WI38 (cell line): ENCODE measurements at regions not wholly inside any gene's neighbourhood (a gene's known extent, or its start where the extent isn't known, plus 50 kb on each side); places are given as distances from the start of the nearest gene placed in this dataset.

Source experiments
- H3K4me3 ChIP-seq: 2 replicates; pipeline ENCODE4 v1.5.1; 2011; ENCODE audit warnings: low read depth, mild to moderate bottlenecking, control low read depth, low read length
- TF ChIP-seq, protein P1 (sequence below): IDR thresholded peaks from 2 replicates; pipeline ENCODE4 v1.5.1; 2012; ENCODE audit warnings: low read depth, mild to moderate bottlenecking, control low read depth, low read length

DNA sequence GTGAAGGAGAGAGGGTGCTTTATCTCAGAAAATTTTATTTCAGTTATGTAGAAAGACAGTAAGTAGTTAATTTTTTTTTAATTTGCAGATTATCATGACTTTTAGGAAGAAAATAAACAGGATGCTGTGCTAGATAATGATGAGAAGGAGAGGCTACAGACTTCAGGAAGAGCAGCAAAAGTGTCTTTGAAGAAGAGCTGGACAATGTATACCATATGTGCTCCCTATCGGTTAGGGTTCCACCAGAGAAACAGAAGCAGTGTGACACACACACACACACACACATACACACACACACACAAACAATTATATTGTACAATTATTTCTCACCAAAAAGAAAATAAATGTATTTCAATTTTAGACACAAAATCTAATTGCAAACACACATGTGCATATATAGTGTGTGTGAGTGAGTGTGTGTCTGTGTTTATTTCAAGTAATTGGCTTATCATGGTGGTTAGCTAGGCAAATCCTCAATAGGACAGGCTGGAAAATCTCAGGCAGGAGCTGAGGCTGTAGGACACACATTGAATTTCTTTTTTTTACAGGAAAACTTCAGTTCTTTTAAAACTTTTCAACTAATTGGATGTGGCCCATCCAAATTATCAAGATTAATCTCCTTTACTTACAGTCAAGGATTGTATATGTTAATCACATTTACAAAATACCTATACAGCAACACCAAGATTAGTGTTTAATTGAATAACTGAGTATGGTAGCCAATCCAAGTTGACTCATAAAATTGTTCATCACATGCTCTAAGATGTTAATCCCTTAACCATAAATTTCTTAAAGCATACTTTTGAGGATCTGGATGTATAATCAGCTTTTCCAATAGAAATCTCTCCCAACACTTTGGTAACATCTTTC lies 235.8 kb upstream of the DCN start:
- TF ChIP-seq, protein P1, sequence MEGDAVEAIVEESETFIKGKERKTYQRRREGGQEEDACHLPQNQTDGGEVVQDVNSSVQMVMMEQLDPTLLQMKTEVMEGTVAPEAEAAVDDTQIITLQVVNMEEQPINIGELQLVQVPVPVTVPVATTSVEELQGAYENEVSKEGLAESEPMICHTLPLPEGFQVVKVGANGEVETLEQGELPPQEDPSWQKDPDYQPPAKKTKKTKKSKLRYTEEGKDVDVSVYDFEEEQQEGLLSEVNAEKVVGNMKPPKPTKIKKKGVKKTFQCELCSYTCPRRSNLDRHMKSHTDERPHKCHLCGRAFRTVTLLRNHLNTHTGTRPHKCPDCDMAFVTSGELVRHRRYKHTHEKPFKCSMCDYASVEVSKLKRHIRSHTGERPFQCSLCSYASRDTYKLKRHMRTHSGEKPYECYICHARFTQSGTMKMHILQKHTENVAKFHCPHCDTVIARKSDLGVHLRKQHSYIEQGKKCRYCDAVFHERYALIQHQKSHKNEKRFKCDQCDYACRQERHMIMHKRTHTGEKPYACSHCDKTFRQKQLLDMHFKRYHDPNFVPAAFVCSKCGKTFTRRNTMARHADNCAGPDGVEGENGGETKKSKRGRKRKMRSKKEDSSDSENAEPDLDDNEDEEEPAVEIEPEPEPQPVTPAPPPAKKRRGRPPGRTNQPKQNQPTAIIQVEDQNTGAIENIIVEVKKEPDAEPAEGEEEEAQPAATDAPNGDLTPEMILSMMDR: no peak
- no peak overlapping the region for H3K4me3 ChIP-seq

DNA sequence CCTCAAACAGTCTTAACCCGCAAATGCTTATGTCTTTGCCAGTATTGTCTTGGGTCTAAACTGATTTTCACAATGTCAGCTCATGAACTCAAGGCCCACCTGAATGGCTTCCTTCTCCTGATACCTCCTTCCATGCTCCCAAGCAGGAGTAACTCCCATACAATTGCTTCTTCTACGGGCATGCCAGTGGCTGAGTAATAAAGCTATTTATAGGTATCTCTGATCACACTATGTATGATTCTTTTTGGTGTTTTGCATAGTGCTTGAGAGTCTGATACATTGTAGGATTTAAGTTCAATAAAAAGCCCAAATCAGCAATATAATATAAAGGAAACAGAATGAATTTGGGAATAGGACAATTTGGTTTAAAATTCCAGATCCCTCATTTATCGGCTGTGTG lies 235.0 kb upstream of the DCN start:
- H3K4me3 ChIP-seq: no peak overlapping the region
- TF ChIP-seq, protein P1: no peak

- no peak overlapping the region for H3K4me3 ChIP-seq
- TF ChIP-seq, protein P1: no peak
Measured at GRCh38 chr12:91414636-91415035, 232.0 kb upstream of the DCN start.

DNA sequence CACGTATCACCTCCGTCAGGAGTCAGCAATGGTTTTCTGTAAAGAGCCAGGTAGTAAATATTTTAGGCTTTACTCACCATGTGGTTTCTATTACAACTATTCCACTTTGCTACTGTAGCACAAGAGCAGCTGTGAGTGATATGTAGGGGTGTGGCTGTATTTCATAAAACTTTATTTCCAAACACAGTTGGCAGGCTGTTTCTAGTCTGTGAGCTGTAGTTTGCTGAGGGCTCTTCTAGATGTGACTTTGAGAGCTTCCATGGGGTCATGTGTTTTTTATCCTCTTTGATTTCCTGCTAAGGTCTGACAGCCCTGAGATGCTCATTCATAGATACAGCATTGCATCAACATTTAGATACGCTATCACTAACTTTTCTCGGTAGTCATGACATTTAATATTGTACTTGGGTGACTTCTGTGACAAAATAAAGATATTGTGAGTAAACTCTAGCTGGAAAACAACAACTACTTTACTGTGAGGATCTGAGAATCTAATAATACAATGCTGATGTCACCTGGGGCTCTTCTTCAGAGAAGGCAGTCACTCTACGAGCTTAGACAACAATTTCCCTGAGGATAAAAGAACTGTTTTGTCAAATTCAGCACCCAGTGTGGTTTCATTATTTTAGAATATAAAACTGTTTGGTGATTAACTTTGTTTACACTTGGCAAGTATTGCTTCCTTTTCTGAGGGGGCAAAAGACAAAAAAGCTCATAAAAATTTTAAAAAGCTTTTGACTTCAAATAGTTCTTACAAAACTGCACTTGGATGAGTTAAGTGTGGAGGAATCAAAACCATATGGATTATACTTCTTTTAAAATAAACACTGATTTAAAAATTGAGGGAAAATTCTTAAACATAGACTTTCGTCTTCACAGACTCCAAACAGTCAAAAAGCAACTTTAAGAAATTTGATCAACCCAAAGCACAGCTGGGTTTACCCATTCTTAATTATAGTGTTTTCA lies 231.2 kb upstream of the DCN start:
- H3K4me3 ChIP-seq: no peak overlapping the region
- TF ChIP-seq, protein P1: no peak

DNA sequence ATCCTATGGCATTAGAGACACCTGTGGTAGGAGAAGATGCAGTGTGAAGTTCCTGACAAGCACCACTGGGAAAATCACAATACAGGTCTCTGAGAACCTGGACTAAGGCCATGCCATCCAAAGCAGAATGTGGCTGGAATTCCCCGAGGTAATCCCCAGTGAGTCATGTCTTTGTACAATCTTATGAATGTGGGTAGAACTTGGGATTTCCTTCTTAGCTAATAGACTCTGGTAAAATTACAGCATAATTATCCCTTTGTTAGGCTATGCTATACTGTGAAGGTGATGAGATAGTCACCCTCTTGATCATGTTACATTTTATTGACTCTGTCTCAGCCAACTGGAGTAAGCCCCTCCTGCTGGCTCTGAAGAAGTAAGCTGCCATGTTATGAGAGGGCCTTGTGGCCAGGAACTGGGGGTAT lies 224.3 kb upstream of the DCN start:
- TF ChIP-seq, protein P1: no peak
- H3K4me3 ChIP-seq: no peak overlapping the region

DNA sequence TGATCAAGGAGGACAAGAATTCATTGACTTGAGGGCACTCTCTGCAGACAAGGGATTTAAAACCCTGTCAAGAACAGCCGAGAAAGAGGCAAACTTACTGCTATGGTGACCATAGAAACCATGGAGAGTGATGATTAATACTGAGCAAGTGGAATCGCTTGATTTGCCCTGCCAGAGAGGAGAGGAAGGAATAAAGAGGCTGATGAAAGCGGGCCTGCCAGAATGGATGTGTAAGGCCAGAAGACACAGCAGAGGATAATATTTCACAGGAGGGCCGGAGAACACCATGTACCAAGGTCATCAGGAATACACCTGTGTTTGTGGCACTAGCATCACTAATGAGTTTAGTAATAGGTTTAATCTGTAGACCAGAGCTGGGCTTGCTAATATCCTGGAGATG lies 221.8 kb upstream of the DCN start:
- no peak overlapping the region for H3K4me3 ChIP-seq
- TF ChIP-seq, protein P1: no peak
